ENCODE measurements at regions not wholly inside any gene's neighbourhood (a gene's known extent, or its start where the extent isn't known, plus 50 kb on each side); places are given as distances from the start of the nearest gene placed in this dataset.

- no peak overlapping the region for H3K4me3 ChIP-seq
- no peaks in the 10 kb centered on the region for H3K4me1 ChIP-seq
- TF ChIP-seq CTCF (IDR thresholded peaks at IDR 0.05 in 4 of 5, conservative IDR thresholded peaks at IDR 0.05 in 1 of 5): no peak
- no peak for TF ChIP-seq POLR2A (IDR thresholded peaks at IDR 0.05)
- in situ Hi-C loops (cut with MboI; ENCODE audit: low sequenced_read_pairs in 4 of 4) (no loop called here), intact Hi-C loops (cut with DNase I; ENCODE audit: low total_unique reads) (no loop called here)
- no peaks in the 10 kb centered on the region for H3K9me3 ChIP-seq
- ATAC-seq (no peak), DNase-seq (no peak)
- H3K36me3 ChIP-seq: no peaks in the 10 kb centered on the region
- H3K27me3 ChIP-seq: no peaks in the 10 kb centered on the region
- H3K27ac ChIP-seq: no peak overlapping the region
These were observed 610.0 kb upstream of the LCORL start for GRCh38 chr4:18631586-18631985.

- in situ Hi-C loops (cut with MboI; ENCODE audit: low sequenced_read_pairs in 4 of 4) (no loop called here), intact Hi-C loops (cut with DNase I; ENCODE audit: low total_unique reads) (no loop called here)
- Histone ChIP-seq H3K9me3 (no peaks in the 10 kb centered on the region), H3K36me3 (no peaks in the 10 kb centered on the region), H3K4me1 (no peaks in the 10 kb centered on the region), H3K27me3 (no peaks in the 10 kb centered on the region), H3K4me3 (no peak overlapping the region), H3K27ac (no peak overlapping the region)
- DNase-seq (no peak), ATAC-seq (no peak)
- TF ChIP-seq POLR2A (IDR thresholded peaks at IDR 0.05): no peak
- no peak for TF ChIP-seq CTCF (IDR thresholded peaks at IDR 0.05 in 4 of 5, conservative IDR thresholded peaks at IDR 0.05 in 1 of 5)
These were observed 608.9 kb upstream of the LCORL start for GRCh38 chr4:18630218-18631110.

- DNase-seq (no peak), ATAC-seq (no peak)
- no peaks in the 10 kb centered on the region for H3K27me3 ChIP-seq
- no peak overlapping the region for H3K4me3 ChIP-seq
- TF ChIP-seq POLR2A (IDR thresholded peaks at IDR 0.05) (no peak), CTCF (IDR thresholded peaks at IDR 0.05 in 4 of 5, conservative IDR thresholded peaks at IDR 0.05 in 1 of 5) (no peak)
- no peak overlapping the region for H3K27ac ChIP-seq
- no peaks in the 10 kb centered on the region for H3K4me1 ChIP-seq
- in situ Hi-C loops (cut with MboI; ENCODE audit: low sequenced_read_pairs in 4 of 4): no loop called here
- intact Hi-C loops (cut with DNase I; ENCODE audit: low total_unique reads): no loop called here
- H3K9me3 ChIP-seq: no peaks in the 10 kb centered on the region
- H3K36me3 ChIP-seq: no peaks in the 10 kb centered on the region
These were observed 606.0 kb upstream of the LCORL start for GRCh38 chr4:18627447-18628005.

DNA sequence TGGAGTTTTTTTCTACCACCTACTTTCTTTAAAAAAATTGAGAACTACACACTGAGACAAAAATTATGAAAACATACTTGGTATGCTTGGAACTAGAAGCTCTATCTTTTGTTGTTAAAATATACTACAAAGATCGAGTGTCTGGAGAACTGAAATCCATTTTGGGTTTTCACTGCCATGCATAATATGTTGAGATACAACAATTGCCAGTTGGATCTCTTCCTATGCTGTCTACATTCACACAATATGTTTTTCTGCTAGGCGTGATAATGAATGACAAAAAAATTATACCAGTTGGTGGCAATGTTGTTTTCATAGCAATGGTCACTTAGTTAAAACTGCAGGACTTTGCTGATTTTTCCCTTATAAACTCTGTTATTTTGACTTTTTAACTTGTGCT lies 605.4 kb upstream of the LCORL start:
- Histone ChIP-seq H3K27ac (no peak overlapping the region), H3K36me3 (no peaks in the 10 kb centered on the region), H3K27me3 (no peaks in the 10 kb centered on the region), H3K9me3 (no peaks in the 10 kb centered on the region), H3K4me3 (no peak overlapping the region), H3K4me1 (no peaks in the 10 kb centered on the region)
- no peak for TF ChIP-seq POLR2A (IDR thresholded peaks at IDR 0.05)
- TF ChIP-seq CTCF (IDR thresholded peaks at IDR 0.05 in 4 of 5, conservative IDR thresholded peaks at IDR 0.05 in 1 of 5): no peak
- DNase-seq (no peak), ATAC-seq (no peak)
- intact Hi-C loops (cut with DNase I; ENCODE audit: low total_unique reads): no loop called here
- in situ Hi-C loops (cut with MboI; ENCODE audit: low sequenced_read_pairs in 4 of 4): no loop called here

Data from gastrocnemius medialis (tissue), 4 donors.